K562 (cell line): ENCODE measurements at regions not wholly inside any gene's neighbourhood (a gene's known extent, or its start where the extent isn't known, plus 50 kb on each side); places are given as distances from the start of the nearest gene placed in this dataset.

Source experiments
- BCLAF1 ChIP-seq, 2 experiments: fragments of 450-650 bp in 1 of 2; IDR thresholded peaks; 2 replicates each; pipeline ENCODE4 v1.6.1; 2011 to 2017; ENCODE audit warnings: low read depth in 2 of 2, antibody characterized with exemption in 1 of 2, borderline replicate concordance in 1 of 2, low read length in 1 of 2, mild to moderate bottlenecking in 1 of 2, mixed read lengths in 1 of 2; ENCODE audit not compliant: control insufficient read depth in 1 of 2
- CBX1 ChIP-seq: sonication (generic); IDR thresholded peaks from 2 replicates; pipeline ENCODE4 v1.6.1; 2016; ENCODE audit warnings: antibody characterized with exemption, low read depth, mild to moderate bottlenecking
- CHD4 ChIP-seq: fragments of 200-600 bp; sonication (generic); IDR thresholded peaks from 3 replicates; pipeline ENCODE4 v1.6.1; 2012; ENCODE audit warnings: low read depth, mild to moderate bottlenecking, mixed read lengths, low read length, inconsistent platforms; ENCODE audit not compliant: insufficient read depth, insufficient replicate concordance, poor library complexity, severe bottlenecking
- HNRNPLL ChIP-seq: fragments of 200-400 bp; formaldehyde crosslinking; IDR thresholded peaks from 2 replicates; pipeline ENCODE4 v1.6.1; 2017; ENCODE audit warnings: low read length, low read depth, mild to moderate bottlenecking; ENCODE audit not compliant: poor library complexity, severe bottlenecking
- NR4A1 ChIP-seq, 2 experiments: fragments of 250-450 bp in 1 of 2; fragments of 450-650 bp in 1 of 2; sonication (Bioruptor Pico) in 1 of 2; IDR thresholded peaks; 2 replicates each; pipeline versions ENCODE4 v1.4.0 to v1.6.1; 2016 to 2020; ENCODE audit warnings: mild to moderate bottlenecking in 2 of 2, missing compliant biosample characterization in 1 of 2, missing genetic modification characterization in 1 of 2, moderate library complexity in 1 of 2
- ZNF175 ChIP-seq: fragments of 200-800 bp; sonication (Bioruptor generic); IDR thresholded peaks from 2 replicates; pipeline ENCODE4 v1.6.1; 2016; ENCODE audit warnings: low read depth, mild to moderate bottlenecking, missing genetic modification characterization, missing compliant biosample characterization
- ZNF778 ChIP-seq: fragments of 450-650 bp; formaldehyde crosslinking; IDR thresholded peaks from 2 replicates; pipeline ENCODE4 v1.4.0; 2020; ENCODE audit warnings: mild to moderate bottlenecking, moderate library complexity

GRCh38 chr14:43640718-43641267 lies 866.3 kb downstream of the FSCB start (continued):
- TF ChIP-seq HNRNPLL (no peak), ZNF175 (no peak), CBX1 (no peak), NR4A1 (CRISPR knock-in tag; IDR thresholded peaks at IDR 0.05) (no peak), NR4A1 (tag; IDR thresholded peaks at IDR 0.05) (no peak), ZNF778 (CRISPR knock-in tag) (no peak), BCLAF1 (IDR thresholded peaks at IDR 0.05; ENCODE audit: borderline replicate concordance in 1 of 2, control insufficient read depth in 1 of 2, low read depth in 2 of 2, low read length in 1 of 2) (no peak), CHD4 (no peak)
